Erythroblast (primary cell): ENCODE measurements at regions not wholly inside any gene's neighbourhood (a gene's known extent, or its start where the extent isn't known, plus 50 kb on each side); places are given as distances from the start of the nearest gene placed in this dataset.

Experiments
- DNase-seq, 2 experiments: peaks; one replicate each; lab custom pipeline; 2025; lab: John Stamatoyannopoulos, UW
- GATA1 ChIP-seq: IDR thresholded peaks from 2 replicates; pipeline ENCODE4 v1.6.1; 2011; ENCODE audit warnings: low read depth, mild to moderate bottlenecking, control low read depth, low read length, moderate library complexity
- POLR2A ChIP-seq: IDR thresholded peaks from 2 replicates; pipeline ENCODE4 v1.6.1; 2011; ENCODE audit warnings: mild to moderate bottlenecking, low read length

DNA sequence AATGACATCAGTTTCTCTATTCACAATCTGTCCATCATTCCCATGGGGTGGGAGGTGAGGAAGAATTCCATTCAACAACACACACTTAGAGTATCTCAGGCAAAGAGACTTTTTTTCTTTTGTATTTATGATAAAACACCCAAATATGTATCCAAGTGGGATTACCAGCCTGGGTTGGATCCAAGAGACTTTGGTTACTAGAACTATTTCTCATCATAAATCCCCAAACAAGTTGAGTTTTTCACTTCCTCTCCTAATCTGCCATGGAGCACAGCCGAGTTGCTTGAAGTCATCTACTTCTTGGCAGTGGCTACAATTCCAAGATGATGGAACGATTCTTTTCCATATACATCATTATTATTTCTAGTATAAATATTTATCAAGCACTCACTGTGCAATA lies 209.2 kb upstream of the HMGA2 start:
- TF ChIP-seq GATA1 (no peak), POLR2A (no peak)
- no peak for DNase-seq

DNA sequence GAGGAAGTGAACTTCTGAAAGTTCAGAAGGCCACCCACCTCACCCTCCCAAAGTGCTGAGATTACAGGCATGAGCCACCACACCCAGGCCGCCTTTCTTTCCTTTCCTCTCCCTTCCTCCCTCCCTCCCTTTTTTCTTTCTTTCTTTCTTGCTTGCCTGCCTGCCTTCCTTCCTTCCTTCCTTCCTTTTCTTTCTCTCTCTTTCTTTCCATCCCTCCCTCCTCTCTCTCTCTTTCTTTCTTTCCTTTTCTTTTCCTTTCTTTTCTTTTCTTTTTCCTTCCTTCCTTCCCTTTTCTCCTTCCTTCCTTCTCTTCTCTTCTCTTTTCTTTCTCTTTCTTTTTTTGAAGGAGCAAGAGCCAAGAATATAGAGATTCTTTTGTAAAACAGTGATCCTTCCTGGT lies 208.3 kb upstream of the HMGA2 start:
- DNase-seq: no peak
- no peak for TF ChIP-seq POLR2A
- TF ChIP-seq GATA1: no peak

DNA sequence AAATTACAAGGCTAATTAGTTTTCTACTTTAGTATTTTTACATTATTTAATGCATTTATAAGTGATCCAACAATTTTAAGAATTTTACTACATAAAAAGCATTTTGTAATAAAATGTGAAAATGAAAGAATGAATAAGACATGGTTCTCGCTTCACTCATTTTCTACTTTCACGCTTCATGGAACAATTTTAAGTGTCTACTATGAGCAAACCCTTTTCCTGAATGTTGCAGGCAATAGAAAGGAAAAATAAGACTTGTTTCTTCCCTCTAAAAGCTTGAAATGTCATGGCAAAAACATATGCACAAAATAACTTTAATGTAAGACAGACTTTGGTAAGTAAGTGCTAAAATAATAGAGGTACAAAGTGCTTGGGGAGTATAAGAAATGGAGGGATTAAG lies 205.7 kb upstream of the HMGA2 start:
- DNase-seq: no peak
- TF ChIP-seq POLR2A (no peak), GATA1 (no peak)

DNA sequence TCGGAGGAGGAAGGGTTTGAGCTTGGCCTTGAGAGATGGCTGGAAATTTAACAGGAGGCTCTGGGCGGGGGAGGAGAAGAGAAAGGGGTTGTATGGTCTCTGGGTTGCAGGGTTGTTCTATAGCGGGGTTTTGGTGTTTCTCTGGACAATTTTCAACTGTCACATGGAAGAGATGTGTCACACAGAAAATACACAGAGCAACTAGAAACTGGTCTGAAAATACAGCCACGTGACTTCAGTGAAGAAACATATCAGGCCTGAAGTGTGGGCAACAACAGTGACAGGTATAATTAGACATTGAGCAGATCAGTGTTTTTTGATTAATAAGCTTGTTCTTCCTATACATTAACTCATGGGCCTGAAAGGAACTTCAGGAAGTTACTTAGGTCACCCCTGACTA lies 205.3 kb upstream of the HMGA2 start:
- DNase-seq: no peak
- TF ChIP-seq GATA1 (no peak), POLR2A (no peak)

DNA sequence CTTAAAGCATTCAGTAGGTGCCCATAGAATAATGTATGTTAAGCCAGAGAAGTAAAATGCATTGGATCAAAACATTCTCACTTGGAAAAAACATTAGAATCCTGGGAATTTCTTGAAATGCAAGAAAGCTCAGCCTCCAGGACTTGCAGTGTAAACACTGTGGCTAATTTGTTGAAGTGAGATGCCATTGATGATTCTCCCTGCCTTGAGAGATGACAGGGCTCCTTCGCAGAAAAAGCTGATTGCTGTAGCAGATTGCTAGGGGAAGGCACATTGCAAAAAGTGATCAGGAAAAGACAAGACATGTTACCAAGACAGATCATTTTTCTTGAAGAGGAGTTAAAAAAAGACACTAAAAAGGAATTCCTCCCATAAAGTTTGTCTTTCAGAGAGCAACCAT lies 204.2 kb upstream of the HMGA2 start:
- TF ChIP-seq POLR2A (no peak), GATA1 (no peak)
- no peak for DNase-seq

DNA sequence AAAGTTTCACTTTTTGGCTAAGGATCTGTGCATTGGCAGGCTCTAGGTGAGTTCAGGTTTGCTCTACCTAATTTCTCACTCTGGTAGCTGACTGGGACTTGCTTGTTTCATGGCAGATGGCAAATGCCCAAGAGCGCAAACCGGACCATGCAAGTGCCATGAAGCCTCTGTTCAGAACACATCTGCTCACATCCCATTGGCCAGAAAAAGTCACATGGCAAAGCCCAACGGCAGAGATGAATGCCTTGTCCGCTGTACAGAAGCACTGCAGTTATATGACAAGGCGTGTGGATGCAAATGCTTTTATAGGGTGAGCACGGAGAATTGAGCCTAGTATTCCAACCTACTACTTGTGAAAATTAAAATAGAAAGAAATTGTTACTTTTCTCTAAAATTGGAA lies 202.2 kb upstream of the HMGA2 start:
- TF ChIP-seq POLR2A (no peak), GATA1 (no peak)
- DNase-seq: no peak

DNA sequence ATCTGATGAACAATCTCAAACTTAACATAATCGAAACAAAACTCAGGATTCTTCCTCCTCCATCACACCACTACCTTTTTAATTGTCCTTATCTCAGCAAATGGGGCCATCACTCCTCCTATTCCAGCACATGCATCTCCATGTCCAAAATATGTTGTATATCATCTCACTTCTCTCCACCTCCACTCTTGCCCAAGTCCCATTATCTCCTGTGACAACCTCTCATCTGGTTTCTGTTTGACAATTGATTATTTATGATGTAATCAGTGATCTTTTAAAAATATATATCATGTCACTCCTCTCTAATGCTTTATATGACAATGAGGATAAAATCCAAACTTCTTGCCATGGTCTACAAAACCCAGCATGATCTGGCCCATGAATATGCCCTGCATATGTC lies 200.8 kb upstream of the HMGA2 start:
- no peak for DNase-seq
- TF ChIP-seq GATA1 (no peak), POLR2A (no peak)

DNA sequence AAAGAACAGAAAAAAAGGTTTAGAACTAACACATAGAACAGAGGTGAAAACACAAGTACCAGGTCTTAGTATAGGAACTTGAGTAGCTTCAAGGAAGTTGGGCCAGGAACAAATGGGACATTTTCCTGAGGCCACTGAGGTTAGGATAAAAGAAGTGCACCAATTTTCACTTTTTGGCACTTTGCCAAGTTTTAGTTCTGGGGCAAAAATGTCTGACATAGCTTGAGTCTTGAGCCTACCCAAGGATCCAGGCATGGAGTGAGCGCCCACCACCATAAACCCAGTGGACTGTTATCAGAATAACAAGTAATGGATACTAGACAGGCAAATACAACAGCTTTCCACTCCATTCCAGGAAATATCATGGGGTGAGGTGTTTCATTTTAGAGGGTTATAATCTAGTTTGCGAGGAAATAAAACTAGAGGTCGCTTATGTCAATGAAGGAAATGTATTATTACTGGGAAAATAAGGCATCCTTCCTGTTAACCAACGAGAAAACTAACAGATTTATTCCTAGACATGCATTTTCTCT lies 199.7 kb upstream of the HMGA2 start:
- DNase-seq: no peak
- no peak for TF ChIP-seq POLR2A
- no peak for TF ChIP-seq GATA1

DNA sequence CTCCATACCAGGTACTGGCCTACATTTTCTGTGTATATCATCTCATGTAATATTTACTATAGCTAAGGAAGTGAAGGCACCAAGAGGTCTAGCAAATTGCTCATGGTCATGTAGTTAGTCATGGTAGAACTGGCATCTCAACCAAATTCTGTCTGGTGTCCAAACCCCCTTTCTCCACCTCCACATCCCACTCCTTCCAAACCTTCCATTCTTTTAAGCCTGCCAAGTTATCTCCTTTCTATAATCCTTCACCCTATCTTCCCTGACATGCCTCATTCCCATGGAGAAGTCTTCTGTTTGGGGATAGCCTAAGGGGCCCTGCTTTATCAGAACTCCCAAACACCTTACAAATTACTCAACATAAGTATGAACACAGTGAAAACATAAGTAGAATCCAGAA lies 196.2 kb upstream of the HMGA2 start:
- DNase-seq: no peak
- TF ChIP-seq GATA1: no peak
- no peak for TF ChIP-seq POLR2A

DNA sequence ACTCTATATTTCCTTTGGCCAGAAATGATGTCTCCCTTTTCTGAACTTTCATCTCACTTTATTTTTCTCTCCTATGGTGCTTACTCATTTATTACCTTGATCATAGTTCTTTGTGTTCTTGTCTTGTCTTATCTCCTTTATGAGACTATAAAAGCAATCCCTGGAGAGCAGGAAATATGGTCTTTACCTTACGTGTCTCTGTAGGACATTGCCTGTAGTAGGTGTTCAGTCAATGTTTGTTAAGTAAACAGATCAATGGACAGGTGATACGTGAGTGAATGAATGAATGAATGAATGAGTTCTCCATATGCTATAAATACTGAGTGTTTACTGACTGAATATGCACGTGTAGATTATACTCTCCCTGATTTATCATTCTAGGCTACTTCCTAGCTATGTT lies 193.7 kb upstream of the HMGA2 start:
- DNase-seq: no peak
- TF ChIP-seq GATA1 (no peak), POLR2A (no peak)

DNA sequence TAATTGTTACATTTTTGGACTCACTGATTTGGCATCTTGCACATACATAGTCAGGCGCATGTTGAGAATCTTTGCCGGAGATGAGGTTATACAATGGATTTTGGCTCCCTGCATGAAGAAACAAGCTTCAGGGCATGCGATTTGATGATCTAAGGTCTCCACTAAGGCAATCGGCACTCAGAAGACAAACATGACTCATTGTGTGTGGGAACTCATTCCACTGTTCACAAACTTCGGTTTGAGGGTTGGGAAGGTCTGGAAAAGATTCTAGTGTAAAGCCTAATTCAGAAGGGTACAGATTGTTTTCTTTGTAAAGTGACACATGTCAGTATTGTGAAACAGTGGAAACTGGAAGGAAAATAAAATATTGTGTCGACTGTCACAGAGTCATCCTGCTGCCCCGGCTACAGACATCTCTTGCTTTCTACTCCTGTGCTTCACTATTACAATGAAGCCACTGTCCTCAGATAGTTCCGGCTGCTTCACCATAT lies 192.6 kb upstream of the HMGA2 start:
- TF ChIP-seq GATA1 (no peak), POLR2A (no peak)
- no peak for DNase-seq

DNA sequence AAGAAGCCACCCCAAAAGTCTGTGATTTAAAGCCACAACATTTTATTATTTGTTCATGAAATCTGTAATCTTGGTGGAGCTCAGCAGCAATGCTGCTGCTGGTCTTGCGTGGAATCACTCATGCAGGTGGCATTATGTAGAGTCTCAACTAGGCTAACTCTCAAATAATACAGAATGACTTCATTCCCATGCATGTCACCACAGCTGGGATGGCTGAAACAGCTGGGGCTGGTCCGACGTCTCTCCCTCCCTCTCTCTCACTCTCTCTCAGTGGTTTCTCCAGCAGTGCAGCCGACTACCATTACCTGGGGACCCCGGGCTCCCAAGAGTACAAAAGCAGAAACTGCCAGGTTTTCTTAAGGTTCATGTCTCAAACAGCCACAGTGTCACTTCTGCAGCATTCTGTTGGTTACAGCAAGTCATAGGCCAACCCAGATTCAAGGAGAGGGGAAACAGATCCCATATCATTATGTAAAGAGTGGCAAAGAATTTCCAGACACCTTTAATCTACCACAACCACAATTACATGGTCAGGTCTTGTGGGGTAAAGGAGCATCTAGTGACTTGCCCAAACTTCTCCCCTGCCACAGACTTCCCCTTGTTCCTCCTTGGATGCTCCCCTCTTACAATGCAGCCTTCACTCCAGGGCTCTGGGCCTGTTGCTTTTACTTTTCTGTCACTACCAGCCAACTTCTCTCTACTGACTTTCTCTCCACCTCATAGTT lies 192.0 kb upstream of the HMGA2 start:
- no peak for TF ChIP-seq GATA1
- DNase-seq: no peak

DNA sequence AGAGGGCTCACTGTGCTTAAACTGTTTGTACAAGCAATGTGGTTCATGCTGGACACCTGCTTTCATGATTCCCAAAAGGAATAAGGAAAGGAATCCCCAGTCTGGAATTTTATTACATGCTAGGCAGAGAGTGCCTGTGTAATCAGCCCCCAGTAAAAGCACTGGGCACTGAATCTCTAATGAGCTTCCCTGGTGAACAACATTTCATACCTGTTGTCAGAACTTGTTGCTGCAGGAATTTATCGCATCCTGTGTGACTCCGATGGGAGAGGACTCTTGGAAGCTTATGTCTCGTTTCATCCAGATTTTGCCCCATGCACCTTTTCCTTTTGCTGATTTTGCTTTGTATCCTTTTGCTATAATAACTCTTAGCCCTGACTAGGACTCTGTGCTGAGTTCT lies 190.2 kb upstream of the HMGA2 start:
- TF ChIP-seq GATA1 (no peak), POLR2A (no peak)
- no peak for DNase-seq

DNA sequence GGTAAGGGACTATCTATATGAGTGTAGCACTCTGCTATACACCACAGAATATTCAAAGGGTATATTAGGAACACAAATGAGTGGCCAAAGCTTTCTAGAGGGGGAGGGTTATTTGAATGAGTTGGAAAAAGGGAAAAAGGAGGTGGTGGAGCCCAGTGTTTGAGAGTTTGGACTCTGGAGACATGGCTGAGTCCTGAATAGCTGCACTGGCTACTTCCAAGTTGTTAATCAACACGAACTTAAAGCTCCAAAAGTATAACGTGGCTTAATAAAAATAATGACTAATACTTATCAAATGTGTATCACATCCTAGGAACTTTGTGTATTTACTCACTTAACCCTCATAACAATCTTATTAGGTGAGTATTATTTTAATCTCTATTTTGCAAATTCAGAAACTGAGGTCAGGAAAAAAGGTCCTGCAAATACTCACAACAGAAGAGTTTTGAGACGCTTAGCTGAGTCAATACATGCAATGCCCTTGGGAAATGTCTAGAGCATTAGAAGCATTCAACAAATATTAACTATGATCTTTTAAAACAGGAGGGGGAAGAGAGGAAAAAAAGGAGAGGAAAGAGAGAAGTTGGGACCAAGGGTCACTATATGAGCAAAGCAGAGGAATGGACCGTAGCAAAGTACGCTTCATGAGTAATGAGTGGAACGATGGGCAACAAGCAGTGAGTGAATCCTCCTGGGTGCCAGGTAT lies 189.5 kb upstream of the HMGA2 start:
- no peak for DNase-seq
- no peak for TF ChIP-seq POLR2A
- no peak for TF ChIP-seq GATA1
